ENCODE measurements at regions not wholly inside any gene's neighbourhood (a gene's known extent, or its start where the extent isn't known, plus 50 kb on each side); places are given as distances from the start of the nearest gene placed in this dataset.

DNA sequence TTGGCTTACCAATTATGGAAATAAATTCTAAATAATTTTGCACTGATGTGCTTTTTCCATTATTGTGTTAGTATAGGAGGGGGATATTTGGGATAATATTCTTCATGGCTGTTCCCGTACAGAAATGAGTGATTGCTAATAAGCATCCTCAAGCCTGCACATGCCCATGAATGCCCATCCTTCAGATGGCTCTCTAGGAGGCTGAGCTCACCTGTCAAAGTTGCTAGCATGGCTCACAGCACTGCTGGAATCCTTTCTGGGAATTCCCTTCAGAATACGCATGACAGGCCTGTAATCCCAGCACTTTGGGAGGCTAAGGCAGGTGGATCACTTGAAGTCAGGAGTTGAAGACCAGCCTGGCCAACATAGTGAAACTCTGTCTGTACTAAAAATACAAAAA lies 124.1 kb downstream of the NXNL2 start:
- DNase-seq, result no peak

DNA sequence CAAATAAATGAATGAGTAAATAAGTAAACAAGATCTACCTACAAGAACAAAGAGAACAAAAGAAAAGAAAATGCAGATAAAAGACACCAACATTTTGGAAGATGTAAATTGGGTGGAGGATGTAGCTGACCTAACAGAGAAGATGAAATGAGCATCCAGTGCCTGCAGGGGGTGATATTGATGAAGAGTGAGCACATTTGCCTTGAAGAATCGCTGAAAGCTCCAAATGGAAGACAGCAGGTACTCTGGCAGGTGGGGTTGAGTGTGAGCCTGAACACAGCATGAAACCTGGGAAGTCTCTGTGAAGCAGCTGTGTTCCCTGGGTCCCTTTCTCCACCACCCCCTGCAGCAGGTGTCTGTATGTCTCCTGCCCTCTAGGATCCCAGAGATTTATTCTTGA lies 125.6 kb downstream of the NXNL2 start:
- no peak for DNase-seq

DNA sequence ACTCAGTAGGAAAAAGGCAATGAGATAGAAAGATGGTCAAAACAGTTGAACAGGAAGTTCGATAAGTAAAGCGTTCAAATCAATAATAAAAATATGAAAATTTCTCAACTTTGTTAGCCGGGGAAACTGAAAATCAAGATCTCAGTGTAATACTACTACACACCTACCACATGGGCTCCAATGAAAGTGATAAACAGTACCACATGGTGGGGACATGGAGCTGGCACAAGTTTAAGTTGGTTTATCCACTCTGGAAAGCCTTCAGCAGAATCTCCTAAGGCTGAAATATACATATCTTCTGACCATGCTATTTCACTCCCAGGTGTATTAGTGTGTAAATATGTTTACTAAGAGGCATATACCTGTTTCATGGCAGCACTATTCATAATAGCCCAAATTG lies 126.8 kb downstream of the NXNL2 start:
- no peak for DNase-seq

DNA sequence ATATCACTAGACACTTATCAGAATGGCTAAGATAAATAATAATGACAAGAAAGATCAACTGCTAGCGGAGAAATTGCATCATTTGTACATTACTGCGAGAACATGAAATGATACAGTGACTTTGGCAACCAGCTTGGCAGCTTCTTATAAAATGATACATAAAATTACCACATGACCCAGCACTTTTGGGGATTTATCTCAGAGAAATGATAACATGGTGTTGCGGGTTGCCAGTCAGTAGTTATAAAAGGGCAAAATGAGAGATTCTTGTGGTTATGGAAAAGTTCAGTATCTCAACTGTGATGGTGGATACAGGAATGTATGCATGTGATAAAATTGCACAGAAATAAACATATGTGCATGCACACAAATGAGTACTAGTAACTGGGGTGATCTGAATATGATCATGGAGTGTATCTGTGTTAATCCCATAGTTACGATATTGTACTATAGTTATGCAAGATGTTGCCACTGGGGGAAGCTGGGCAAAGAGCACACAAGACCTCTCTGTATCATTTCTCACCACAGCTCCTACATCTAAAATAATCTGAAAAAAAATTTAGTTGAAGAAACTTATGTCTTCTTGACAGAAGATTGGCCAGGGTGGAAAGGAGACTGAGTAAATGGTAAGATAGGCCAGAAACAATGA lies 128.9 kb downstream of the NXNL2 start:
- no peak for DNase-seq

DNA sequence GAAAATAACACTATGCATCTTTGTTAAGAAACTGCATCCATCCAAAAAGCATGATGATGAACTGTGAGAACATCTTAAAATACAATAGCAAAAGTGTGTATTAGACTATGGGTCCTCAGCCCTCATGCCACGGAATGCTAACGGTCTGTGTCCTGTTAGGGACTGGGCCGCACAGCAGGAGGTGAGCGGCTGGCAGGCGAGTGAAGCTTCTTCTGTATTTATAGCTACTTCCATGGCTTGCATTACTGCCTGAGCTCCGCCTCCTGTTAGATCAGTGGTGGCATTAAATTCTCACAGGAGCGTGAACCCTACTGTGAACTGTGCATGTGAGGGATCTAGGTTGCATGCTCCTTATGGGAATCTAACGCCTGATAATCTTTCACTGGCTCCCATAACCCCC lies 129.8 kb downstream of the NXNL2 start:
- DNase-seq, result no peak

DNA sequence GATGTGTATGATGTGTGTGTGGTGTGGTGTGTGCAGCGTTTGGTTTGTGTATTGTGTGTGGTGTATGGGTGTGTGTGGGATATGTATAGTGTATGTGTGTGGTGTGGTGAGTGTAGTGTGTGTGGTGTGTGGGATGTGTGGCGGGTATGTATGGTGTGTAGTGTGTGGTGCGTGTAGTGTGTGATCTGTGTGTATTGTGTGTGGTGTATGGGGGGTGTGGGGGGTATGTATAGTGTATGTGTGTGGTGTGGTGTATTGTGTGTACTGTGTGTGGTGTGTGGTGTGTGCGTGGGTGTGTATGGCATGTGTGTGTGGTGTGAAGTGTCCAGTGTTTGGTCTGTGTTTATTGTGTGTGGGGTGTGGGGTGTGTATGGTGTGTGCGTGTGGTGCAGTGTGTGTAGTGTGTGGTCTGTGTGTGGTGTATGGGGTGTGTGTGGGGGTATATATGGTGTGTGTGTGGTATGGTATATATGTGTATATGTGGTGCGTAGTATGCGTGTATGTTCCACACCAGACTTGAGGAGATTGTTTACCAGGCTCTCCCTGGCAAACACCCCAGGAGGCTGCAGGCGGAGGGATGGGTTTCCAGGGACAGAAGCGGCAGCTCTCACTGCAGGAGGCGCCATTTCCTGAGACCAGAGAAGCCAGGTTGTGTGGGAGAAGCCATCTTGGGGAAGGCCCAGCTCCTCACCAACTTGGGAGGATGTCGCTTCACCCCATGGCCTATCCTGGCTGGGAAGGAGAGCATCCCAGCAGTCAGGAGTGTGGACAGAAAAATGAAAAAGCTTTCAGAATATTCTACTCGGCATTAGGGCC lies 138.1 kb downstream of the NXNL2 start:
- no peak for DNase-seq

DNA sequence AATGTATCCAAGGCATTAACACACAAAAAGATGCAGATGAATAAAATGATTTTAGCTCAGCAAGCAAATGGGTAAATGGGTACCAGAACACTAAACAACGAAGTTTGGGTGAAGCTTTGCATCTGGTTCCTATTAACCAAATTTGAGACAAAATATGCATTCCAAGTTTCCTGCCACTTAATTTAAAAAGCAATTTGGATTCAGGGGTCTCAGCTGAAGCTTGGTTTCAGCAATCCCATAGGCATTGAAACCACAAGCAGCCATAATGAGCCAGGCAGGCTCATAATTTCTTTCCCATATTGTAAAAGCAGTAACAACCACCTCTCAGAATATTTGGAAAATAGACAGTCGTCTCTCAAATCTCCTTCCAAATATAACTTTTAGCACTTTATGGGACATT lies 138.9 kb downstream of the NXNL2 start:
- no peak for DNase-seq

DNA sequence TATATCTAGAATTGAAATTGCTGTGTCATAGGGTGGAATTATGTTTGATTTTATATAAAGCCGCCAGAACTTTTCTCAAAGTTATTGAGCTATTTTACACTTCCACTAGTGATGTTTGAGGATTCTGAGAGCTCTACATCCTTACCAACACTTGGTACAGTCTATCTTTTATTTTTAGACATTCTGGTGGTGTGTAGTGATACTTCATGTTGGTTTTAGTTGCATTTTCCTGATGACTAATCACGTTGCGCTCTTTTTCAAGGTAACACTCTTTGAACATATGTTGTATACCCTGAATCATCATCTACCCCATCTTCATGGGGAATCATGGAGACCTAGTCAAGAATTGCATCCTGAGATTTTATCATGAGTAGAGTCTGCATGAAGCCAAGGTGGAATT lies 141.7 kb downstream of the NXNL2 start:
- no peak for DNase-seq

DNA sequence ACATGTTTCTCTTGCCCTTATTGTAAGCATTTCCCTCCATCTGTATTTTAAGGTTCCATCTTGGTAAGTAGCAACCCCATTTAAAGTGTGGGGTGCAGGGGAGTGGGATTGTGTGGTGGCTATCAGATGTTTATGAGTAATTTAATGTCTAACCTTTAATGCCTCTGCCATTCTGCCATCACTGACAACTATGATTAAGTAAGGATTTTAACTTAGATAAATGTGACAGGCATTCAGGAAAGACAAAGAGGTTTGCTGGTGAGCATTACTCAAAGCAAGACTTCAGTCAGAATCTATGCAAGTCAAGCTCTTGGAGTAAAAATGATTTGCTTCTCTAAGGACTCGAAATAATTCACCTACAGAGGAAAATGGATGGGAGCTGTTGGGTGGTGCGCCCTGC lies 143.0 kb downstream of the NXNL2 start:
- DNase-seq, result no peak

DNA sequence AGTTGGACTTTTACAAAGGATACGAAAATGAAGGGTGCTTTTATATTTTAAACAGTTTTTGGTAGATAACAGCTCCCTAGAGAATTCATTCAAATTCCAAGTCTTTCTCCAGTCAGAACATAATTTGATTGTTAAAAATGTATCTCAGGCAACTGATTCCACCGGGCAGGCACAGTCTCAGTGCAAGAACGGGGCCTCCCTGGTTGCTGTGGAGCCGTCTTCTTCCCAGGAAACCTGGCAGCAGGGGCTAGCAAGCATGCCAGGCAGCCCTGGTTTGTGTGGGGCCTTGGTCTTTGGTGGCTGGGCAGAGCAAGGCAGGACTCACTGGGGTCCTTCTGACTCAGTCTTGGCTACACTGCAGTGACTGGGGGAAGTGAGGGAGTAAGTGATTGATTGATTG lies 143.5 kb downstream of the NXNL2 start:
- no peak for DNase-seq

DNA sequence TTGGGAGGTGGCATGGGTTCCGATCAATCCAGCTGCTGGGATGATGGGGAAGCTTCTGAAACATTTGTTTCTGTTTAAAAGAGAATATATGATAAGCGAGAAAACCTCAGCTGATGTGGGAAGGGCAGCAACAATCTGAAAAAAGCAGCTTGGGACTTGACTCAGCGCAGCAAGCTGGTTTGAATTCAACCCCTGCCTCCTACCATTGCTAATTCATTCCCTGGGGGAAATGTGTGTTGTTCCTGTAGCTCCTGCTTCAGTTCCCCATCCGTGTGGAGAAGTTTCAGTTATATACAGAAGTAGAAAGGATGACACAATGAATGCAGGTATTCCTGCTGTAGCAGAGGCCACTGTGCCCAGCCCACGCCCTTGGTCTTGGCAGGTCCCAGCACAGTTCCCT lies 145.1 kb downstream of the NXNL2 start:
- no peak for DNase-seq

DNA sequence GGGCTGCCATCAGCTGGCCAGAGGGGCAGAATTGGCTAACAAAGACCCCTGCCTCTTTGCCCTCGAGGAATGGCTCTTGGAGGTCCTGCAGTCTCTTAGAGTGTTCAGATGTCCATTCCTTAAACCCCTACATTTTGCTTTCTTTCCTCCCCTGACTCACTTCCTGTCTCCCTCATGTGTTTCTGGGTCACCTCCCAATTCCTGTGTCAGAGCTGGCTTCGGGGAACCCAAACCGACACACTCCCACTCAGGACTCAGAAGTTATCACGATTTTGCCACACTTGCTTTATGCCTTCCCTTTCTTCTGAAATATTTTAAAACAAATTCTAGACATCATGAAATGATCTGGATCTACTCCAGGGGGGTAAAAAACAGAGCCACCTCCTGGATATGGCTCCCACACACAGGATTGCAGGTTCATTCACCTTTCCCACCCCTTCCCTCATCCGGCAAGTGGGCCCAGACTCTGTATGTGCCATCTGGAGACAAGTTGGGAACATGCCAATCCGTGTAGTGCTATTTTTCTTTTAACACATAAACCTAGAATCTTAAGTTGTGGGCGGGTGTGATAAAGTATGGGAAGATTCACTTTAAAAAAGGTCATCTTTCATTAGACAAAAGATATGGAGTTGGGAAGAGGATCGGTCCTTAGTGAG lies 145.7 kb downstream of the NXNL2 start:
- no peak for DNase-seq

DNA sequence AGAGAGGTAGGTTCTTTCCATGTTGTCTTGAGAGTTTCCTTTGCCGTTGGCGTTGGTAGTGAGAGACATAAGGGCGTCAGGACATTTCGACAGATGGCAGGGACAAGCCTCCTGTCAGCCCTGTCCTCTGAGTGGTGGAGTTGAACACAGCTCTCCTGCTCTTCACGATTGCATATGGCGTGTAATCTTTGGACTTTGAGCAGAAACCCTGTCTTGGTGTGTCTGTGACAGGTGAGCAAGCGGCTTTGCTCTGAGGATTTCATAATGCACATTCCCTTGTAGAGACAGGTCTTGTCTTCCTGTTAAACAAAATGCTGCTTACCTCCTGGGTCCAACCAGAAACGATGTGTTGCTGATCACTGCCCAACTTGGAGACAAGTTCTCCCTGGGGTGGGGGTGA lies 146.5 kb downstream of the NXNL2 start:
- no peak for DNase-seq

DNA sequence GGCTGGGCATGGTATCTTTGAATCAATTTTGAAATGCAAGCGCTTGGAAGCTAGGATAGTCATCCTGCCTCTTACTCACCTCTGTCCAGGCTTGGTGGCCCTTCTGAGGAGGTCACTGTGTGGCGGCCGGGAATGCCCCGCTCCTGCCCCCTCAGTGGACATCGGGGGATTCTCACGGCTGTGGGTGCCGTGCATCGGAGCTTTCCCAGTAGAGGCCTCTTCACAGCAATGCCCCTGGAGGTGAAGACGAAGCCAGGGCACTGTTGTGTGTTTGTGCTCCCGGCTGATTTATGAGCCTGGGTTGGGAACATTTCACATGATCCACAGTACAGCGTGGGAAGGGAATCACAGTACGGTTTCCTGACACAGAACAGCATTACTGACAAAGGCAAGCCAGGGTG lies 147.5 kb downstream of the NXNL2 start:
- no peak for DNase-seq

DNA sequence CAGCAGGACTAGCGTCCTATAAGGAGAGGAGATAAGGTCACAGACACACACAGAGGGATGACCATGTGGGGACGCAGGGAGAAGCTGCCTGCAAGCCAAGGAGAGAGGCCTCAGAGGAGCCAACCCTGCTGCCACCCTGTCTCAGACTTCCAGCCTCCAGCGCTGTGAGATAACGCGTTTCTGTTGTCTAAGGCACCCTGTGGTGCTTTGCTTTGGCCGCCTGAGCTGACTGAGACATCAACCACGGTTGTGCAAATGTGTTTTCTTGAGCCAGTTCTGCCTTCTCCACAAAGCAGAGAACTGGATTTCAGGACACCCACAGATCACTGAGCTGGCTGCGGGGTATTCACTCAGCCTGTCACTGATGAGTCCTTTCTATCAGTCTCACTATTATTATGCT lies 149.1 kb downstream of the NXNL2 start:
- DNase-seq, result no peak

DNA sequence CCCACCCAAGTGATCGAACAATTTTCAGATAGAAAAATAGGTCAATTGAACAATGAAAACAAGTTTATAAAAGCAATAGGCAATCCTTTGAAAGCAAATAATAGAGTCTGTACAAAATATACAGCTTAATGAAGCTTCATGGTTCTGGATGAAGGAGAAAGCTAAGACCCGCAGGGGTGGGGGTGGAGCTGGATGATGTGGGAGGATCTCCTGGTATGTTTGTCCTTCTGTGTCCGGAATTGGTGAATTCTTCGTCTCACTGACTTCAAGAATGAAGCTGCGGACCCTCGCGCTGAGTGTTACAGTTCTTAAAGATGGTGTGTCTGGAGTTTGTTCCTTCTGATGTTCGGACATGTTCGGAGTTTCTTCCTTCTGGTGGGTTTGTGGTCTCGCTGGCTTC lies 149.9 kb downstream of the NXNL2 start:
- DNase-seq, result no peak

DNA sequence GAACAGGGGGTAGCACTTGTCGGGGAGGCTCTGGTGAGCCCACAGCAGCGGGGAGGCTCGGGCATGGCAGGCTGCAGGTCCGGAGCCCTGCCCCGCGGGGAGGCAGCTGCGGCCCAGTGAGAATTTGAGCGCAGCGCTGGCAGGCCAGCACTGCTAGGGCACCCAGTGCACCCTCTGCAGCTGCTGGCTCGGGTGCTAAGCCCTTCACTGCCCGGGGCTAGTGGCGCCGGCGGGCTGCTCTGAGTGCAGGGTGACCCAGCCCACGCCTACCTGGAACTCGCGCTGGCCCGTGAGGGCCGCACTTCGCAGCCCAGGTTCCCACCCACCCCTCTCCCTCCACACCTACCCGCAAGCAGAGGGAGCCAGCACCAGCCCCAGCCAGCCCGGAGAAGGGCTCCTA lies 151.0 kb downstream of the NXNL2 start:
- no peak for DNase-seq

DNA sequence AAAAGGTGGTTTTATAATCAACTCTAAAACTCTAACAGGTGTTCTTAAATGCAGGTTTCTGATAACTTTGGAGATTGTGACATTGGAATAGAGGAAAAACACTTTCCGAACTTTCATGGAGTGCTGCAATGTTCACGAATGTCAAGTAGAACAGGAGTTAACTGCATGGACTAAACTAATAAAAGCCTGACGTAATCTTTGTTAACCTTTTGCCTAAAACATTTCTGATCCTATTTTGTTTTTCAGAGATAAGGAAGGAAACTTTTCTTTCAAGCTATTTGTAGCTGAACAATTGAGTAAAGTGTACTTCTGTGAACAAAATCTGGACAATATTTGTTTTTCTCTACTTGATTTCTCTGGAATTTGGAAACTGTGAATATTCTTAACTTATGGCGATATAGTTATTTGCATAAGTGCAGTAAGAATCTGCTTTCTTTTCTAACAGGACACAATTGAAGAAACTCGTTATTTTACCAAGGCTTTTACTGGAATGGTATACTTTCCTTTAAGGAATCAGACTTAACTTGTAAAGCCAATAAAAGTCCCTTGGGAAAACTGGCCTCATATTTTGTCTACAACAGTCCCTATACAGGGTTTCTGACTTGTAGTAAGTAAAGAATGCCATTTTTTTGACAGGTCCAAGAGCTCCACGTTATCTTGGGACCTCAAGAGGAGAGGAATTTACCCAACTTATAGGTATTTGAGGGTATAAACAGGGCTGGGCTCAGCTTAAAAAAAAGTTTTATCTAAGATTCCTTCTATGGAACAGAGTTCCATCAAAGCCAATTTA lies 154.7 kb downstream of the NXNL2 start:
- no peak for DNase-seq

DNA sequence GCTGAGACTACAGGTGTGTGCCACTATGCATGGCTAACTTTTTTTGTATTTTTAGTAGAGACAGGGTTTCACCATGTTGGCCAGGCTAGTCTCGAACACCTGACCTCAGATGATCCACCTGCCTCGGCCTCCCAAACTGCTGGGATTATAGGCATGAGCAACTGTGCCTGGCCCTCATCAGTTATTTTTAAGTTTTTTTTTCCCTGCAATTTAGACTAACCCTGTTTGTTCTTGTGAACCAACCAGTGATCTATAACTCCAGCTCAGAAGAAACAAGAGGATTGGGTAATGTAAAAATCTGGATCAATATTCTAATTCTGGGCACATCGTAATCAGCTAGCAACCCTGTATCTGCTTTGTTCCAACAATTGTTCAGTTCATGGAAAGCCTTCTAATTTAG lies 155.7 kb downstream of the NXNL2 start:
- DNase-seq, result no peak

DNA sequence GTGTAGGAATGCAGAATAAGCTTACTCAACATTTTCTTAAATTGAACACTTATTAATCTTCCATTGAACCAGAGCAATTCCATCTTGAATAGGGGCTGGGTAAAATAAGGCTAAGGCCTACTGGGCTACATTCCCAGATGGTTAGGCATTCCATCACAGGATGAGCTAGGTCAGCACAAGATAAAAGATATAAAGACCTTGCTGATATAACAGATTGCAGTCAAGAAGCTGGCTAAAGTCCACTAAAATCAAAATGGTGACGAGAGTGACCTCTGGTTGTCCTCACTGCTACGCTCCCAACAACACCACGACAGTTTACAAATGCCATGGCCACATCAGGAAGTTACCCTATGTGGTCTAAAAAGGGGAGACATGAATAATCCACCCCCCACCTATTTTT lies 156.1 kb downstream of the NXNL2 start:
- DNase-seq, result no peak

DNA sequence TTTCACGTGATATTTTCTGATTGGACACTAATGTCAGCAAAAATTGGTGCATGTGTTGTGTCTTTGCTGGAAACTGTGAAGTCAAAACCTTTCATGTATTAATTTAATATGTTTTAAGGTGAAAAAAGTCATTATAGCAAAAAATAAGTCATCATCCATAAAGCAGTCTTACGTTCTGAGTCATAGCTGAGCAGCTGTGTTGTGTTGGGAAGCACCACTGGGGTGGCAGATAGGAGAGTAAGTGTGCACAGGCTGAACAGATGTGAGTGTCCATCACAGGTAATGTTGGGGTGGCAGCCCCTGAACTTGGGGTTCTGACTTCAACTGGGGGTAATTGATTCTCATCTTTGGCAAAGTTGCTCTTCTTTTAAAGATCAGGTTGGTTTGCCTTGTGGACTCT lies 156.8 kb downstream of the NXNL2 start:
- no peak for DNase-seq

DNA sequence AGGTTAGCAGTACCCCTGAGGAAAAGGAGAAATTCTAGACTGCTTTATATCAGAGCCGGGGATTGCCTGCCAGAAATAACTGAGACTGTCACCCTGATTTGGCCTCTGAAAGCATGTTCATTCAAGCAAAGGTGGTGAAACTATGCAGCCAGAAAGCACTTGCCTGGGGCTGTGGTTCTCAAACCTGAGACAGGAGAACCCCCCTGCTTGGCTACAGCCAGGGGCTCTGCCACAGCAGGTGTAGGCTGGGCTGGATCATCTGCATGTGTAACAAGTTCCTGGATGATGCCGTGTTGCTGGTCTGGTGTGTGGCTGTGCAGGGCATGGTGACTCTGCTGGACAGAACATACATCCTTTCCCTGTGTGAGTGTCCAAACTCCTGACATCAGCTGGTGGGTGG lies 157.8 kb downstream of the NXNL2 start:
- DNase-seq, result no peak

DNA sequence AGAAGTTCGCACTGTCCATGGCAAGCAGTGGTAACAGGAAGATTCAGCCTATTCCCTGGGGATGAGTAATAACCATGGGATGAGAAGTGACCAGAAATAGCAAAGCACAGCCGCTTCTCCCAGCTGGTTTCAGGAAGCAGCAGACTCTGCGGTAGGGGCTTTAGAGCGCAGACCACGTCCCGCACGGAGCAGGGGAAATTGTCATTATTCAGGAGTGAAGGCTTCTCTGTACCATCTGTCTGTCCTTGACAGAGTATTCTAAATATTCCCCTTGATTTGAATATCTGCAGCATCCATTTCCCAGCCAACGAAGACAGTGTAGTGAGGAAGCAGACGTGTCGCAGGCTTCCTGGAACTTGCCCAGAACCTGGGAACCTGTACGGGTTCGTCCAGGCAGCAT lies 159.6 kb downstream of the NXNL2 start:
- no peak for DNase-seq

DNA sequence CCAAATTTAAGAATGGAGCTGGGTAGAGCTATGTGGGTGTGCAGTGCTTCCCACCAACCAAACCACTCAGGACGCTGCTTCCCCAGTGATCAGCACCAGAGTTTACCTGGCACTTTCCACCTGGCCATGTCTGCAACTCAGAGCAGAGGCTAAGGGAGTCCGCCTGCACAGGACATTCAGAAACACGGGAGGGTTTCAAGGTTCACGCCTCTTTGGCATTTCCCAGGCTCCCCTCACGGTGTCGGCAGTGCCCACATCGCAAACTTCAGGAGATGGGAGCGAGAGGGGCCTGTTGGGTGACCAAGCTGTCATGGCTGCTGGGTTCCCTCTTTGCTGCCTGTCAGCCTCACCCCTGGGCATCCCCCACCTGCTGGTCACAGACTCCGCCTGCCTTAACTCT lies 161.5 kb downstream of the NXNL2 start:
- no peak for DNase-seq

Data from activated effector memory CD4-positive, alpha-beta T cell treated with anti-CD3 and anti-CD28 coated beads, Interleukin-2, amount 50 U/mL, for 16 hours (primary cell).